PC-3 (cell line): ENCODE measurements at regions not wholly inside any gene's neighbourhood (a gene's known extent, or its start where the extent isn't known, plus 50 kb on each side); places are given as distances from the start of the nearest gene placed in this dataset.

Experiments
- ATAC-seq: fragments of 200-7000 bp; cut with Tn5 transposase; 2 replicates; pipeline ENCODE4 v1.9.1; 2020; ENCODE audit warnings: mild to moderate bottlenecking, moderate library complexity
- BruUV-seq: library from RNA; stranded (reverse); fragments of 400-500 nt; replicated peaks from 2 replicates; lab custom pipeline; 2021; lab: Mats Ljungman, UMichigan
- CTCF ChIA-PET: fragments of 300-600 bp; sonication (Branson Sonifier 250); formaldehyde crosslinking; loops from one replicate; lab custom pipeline; 2022; ENCODE audit warnings: antibody characterized with exemption; lab: Charles Lee
- POLR2A ChIA-PET: fragments of 300-600 bp; sonication (Branson Sonifier 250); formaldehyde crosslinking; loops from one replicate; lab custom pipeline; 2022; ENCODE audit warnings: antibody characterized with exemption; ENCODE audit not compliant: unreplicated experiment; lab: Charles Lee
- DNase-seq: peaks from one replicate; pipeline ENCODE4 v3.0.0-alpha.2; 2015
- H2AFZ ChIP-seq: fragments of 300-600 bp; sonication (generic); 2 replicates; pipeline ENCODE4 v1.6.0; 2016; ENCODE audit warnings: antibody characterized with exemption, low read length
- H3F3A ChIP-seq: fragments of 300-600 bp; sonication (generic); one replicate; pipeline ENCODE4 v1.6.0; 2017; ENCODE audit warnings: antibody characterized with exemption, low read length, control low read depth, mild to moderate bottlenecking; ENCODE audit not compliant: unreplicated experiment
- H3K27ac ChIP-seq: fragments of 300-600 bp; sonication (generic); 2 replicates; pipeline ENCODE4 v1.5.1; 2016; ENCODE audit warnings: mild to moderate bottlenecking, low read length
- H3K27me3 ChIP-seq: fragments of 300-600 bp; sonication (generic); 2 replicates; pipeline ENCODE4 v1.6.1; 2016; ENCODE audit warnings: low read length, mixed read lengths
- H3K36me3 ChIP-seq: fragments of 300-600 bp; sonication (generic); 2 replicates; pipeline ENCODE4 v1.6.1; 2016; ENCODE audit warnings: low read depth, mixed run types, low read length, mixed read lengths
- H3K4me1 ChIP-seq: fragments of 300-600 bp; sonication (generic); 2 replicates; pipeline ENCODE4 v1.5.1; 2016; ENCODE audit warnings: low read length; ENCODE audit not compliant: insufficient read depth
- H3K4me2 ChIP-seq: fragments of 300-600 bp; sonication (generic); 2 replicates; pipeline ENCODE4 v1.6.0; 2016; ENCODE audit warnings: low read length
- H3K4me3 ChIP-seq: fragments of 300-600 bp; sonication (generic); 2 replicates; pipeline ENCODE4 v1.5.1; 2016; ENCODE audit warnings: mild to moderate bottlenecking, low read length, mixed read lengths
- H3K79me2 ChIP-seq: fragments of 300-600 bp; sonication (generic); 2 replicates; pipeline ENCODE4 v1.6.1; 2017; ENCODE audit warnings: low read length, mixed read lengths
- H3K9ac ChIP-seq: fragments of 300-600 bp; sonication (generic); 2 replicates; pipeline ENCODE4 v1.6.0; 2016; ENCODE audit warnings: mild to moderate bottlenecking, low read length
- H3K9me2 ChIP-seq: fragments of 300-600 bp; sonication (generic); replicated peaks from 2 replicates; pipeline ENCODE4 v1.6.1; 2016; ENCODE audit warnings: mixed run types, low read length, mixed read lengths
- H3K9me3 ChIP-seq: fragments of 300-600 bp; sonication (generic); 2 replicates; pipeline ENCODE4 v1.6.1; 2016; ENCODE audit warnings: low read length, mixed read lengths
- H4K20me1 ChIP-seq: fragments of 300-600 bp; sonication (generic); 2 replicates; pipeline ENCODE4 v1.6.1; 2016; ENCODE audit warnings: low read length, mixed read lengths
- EZH2 ChIP-seq: fragments of 300-600 bp; sonication (generic); IDR thresholded peaks from one replicate; pipeline ENCODE4 v1.6.1; 2017; ENCODE audit warnings: antibody characterized with exemption, mild to moderate bottlenecking, low read length; ENCODE audit not compliant: unreplicated experiment
- EZH2phosphoT487 ChIP-seq: fragments of 300-600 bp; sonication (generic); IDR thresholded peaks from 2 replicates; pipeline ENCODE4 v1.6.1; 2018; ENCODE audit warnings: mild to moderate bottlenecking, antibody characterized with exemption, low read length, borderline replicate concordance
- intact Hi-C: fragments of 100-400 bp; cut with micrococcal nuclease; formaldehyde crosslinking; loops from 2 replicates; pipeline ENCODE4 v1.9.0; 2023
- TF ChIP-seq, protein P1 (sequence below): fragments of 300-600 bp; sonication (generic); conservative IDR thresholded peaks from 2 replicates; pipeline ENCODE4 v1.5.1; 2017; ENCODE audit warnings: antibody characterized with exemption, low read depth, mild to moderate bottlenecking, low read length

DNA sequence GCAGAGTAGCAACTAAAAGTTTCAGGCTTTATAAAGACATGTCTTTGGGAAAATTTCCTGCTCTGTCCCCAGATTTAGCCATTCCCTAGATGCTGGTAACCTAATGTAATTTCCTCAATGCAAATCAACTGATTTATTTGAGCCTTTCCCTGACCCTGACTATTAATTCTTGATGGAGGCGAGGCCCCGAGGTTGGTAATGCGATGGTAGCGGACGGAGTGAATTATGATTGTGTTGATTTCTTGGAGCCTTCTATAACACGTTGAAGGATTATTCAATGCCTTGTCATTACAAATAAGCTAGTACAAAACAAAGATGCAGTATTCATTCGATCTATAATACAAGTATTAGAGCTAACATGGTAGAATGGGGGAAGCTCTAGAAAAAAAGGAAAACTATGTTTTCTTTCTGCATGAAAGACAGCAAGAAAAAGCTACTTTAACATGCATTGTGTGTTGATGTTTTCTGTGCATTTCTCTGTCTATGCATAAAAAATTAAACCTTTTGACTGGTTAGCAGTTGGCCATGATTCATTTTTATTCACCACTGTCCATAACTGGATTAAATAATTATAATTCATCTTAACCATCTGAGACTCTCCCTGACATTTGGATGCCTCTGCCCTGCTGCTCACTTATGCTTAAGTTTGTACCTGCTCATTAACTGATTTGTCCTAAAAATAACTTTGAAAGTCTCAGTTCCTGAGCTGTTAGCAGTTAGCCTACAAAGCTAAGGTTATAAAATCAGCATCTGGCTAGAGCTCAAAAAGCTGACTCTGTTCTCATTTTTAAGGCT is 490.2 kb upstream of the NUDT12 start:
- Histone ChIP-seq H3K4me2 (no peak overlapping the region), H3K27ac (no peak overlapping the region), H3K36me3 (no peaks in the 10 kb centered on the region), H3K4me3 (no peak overlapping the region), H4K20me1 (no peaks in the 10 kb centered on the region), H3K4me1 (no peaks in the 10 kb centered on the region), H3K79me2 (no peaks in the 10 kb centered on the region), H3K9me2 (no peaks in the 10 kb centered on the region), H3K27me3 (no peaks in the 10 kb centered on the region), H2AFZ (no peak overlapping the region), H3K9me3 (no peaks in the 10 kb centered on the region), H3K9ac (no peak overlapping the region), H3F3A (no peaks in the 10 kb centered on the region)
- no TSS peak for BruUV-seq
- intact Hi-C loops = no loop called here
- DNase-seq (no peak), ATAC-seq (no peak)
- ChIA-PET POLR2A (no interaction called here), CTCF (no interaction called here)
- TF ChIP-seq, protein P1, sequence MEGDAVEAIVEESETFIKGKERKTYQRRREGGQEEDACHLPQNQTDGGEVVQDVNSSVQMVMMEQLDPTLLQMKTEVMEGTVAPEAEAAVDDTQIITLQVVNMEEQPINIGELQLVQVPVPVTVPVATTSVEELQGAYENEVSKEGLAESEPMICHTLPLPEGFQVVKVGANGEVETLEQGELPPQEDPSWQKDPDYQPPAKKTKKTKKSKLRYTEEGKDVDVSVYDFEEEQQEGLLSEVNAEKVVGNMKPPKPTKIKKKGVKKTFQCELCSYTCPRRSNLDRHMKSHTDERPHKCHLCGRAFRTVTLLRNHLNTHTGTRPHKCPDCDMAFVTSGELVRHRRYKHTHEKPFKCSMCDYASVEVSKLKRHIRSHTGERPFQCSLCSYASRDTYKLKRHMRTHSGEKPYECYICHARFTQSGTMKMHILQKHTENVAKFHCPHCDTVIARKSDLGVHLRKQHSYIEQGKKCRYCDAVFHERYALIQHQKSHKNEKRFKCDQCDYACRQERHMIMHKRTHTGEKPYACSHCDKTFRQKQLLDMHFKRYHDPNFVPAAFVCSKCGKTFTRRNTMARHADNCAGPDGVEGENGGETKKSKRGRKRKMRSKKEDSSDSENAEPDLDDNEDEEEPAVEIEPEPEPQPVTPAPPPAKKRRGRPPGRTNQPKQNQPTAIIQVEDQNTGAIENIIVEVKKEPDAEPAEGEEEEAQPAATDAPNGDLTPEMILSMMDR = no peak
- TF ChIP-seq EZH2phosphoT487 = no peak

DNA sequence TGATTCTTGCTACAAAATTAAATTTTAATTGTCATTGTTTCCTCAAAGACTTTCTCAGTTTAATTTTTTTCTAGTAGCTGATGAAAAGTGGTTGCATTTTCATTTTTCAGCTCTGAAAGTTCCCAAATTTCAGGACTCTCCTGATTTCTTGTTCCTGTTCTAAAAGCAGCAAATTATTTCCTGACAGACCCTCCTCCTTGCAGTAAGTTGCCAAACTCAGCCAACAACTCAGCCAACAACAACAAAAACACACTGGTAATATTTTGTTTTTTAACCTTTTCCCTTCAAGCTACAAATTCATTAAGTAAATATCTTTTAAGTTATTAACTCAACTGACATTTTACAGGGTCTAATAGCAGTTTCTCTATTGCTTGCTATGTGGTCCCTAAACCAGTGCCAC is 487.8 kb upstream of the NUDT12 start:
- ChIA-PET CTCF (no interaction called here), POLR2A (no interaction called here)
- H3F3A ChIP-seq = no peaks in the 10 kb centered on the region
- no peak overlapping the region for H3K9ac ChIP-seq
- H3K27me3 ChIP-seq = no peaks in the 10 kb centered on the region
- H3K4me1 ChIP-seq = no peaks in the 10 kb centered on the region
- no peak for TF ChIP-seq EZH2
- TF ChIP-seq, protein P1 = no peak
- no peak for TF ChIP-seq EZH2phosphoT487
- no peaks in the 10 kb centered on the region for H4K20me1 ChIP-seq
- no peaks in the 10 kb centered on the region for H3K36me3 ChIP-seq
- no peak overlapping the region for H3K4me3 ChIP-seq
- no peak for DNase-seq
- ATAC-seq = no peak
- no peak overlapping the region for H3K4me2 ChIP-seq
- no peaks in the 10 kb centered on the region for H3K9me2 ChIP-seq
- no peak overlapping the region for H3K27ac ChIP-seq
- no peaks in the 10 kb centered on the region for H3K9me3 ChIP-seq
- no peak overlapping the region for H2AFZ ChIP-seq
- no peaks in the 10 kb centered on the region for H3K79me2 ChIP-seq
- no TSS peak for BruUV-seq
- intact Hi-C loops = no loop called here

DNA sequence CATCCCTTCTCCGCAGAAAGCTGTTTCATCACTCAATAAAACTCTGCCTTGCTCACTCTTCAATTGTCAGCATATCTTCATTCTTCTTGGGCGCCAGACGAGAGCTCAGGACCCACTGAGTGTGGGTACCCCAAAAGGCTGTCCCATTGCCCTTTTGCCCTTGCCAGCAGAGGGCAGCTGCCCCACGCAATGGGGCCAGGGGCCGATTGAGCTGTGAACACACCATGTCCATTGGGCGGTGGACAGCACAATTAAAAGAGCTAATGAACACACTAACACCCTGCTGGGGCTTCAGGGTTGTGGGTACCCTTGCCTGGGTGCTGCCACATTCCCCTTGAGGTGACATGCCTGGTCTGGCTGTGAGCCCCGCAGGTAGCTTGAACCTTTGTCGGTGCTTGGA is 487.2 kb upstream of the NUDT12 start:
- Histone ChIP-seq H3K9me2 (no peaks in the 10 kb centered on the region), H3K4me3 (no peak overlapping the region), H3K4me1 (no peaks in the 10 kb centered on the region), H3K9me3 (no peaks in the 10 kb centered on the region), H3K36me3 (no peaks in the 10 kb centered on the region), H2AFZ (no peak overlapping the region), H3K4me2 (no peak overlapping the region), H3K9ac (no peak overlapping the region), H3K79me2 (no peaks in the 10 kb centered on the region), H4K20me1 (no peaks in the 10 kb centered on the region), H3F3A (no peaks in the 10 kb centered on the region), H3K27ac (no peak overlapping the region), H3K27me3 (no peaks in the 10 kb centered on the region)
- no peak for DNase-seq
- ATAC-seq = no peak
- ChIA-PET POLR2A (no interaction called here), CTCF (no interaction called here)
- intact Hi-C loops = no loop called here
- TF ChIP-seq EZH2 (no peak), EZH2phosphoT487 (no peak)
- TF ChIP-seq, protein P1 = no peak
- no TSS peak for BruUV-seq
